ENCODE measurements at regions not wholly inside any gene's neighbourhood (a gene's known extent, or its start where the extent isn't known, plus 50 kb on each side); places are given as distances from the start of the nearest gene placed in this dataset.

DNA sequence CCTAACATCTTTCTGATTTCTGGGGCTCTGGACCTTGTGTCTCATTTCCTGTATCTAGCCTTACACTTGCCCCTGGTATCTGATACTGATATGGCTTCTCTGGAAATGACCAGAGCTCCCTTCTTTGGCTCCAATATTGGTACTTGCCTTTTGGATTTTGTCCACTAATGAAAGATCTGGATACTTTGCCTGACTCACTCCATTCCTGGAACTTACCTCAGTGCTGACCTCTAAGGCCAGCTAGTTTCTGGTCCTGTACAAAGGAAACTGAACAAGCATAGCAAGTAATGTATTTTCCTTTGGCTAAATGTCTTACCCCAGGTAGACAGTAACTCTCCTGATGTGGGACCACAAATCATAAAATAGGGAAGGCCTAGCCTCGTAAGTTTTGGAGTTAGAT, 93.8 kb upstream of the SLC4A7 start:
- Histone ChIP-seq H3K4me1 (ENCODE audit: insufficient read depth) (no peaks in the 10 kb centered on the region), H3K36me3 (replicated peaks; ENCODE audit: insufficient read depth, low read depth) (no peaks in the 10 kb centered on the region), H3K4me3 (no peak overlapping the region), H4K20me1 (ENCODE audit: insufficient read depth, poor library complexity, severe bottlenecking) (no peaks in the 10 kb centered on the region), H3K9me3 (ENCODE audit: low read depth) (no peaks in the 10 kb centered on the region), H3K79me2 (no peaks in the 10 kb centered on the region), H3K4me2 (no peak overlapping the region), H3K9me2 (replicated peaks; ENCODE audit: insufficient read depth) (no peaks in the 10 kb centered on the region), H3K27me3 (no peaks in the 10 kb centered on the region), H3K27ac (no peak overlapping the region), H2AFZ (no peak overlapping the region)
- DNase-seq (ENCODE audit: low spot score): no peak
- WGBS (ENCODE audit: low lambda C conversion rate, missing lambda C conversion rate): 93% methylated on average over 1 of the region's 1 CpG
- TF ChIP-seq, protein P1, sequence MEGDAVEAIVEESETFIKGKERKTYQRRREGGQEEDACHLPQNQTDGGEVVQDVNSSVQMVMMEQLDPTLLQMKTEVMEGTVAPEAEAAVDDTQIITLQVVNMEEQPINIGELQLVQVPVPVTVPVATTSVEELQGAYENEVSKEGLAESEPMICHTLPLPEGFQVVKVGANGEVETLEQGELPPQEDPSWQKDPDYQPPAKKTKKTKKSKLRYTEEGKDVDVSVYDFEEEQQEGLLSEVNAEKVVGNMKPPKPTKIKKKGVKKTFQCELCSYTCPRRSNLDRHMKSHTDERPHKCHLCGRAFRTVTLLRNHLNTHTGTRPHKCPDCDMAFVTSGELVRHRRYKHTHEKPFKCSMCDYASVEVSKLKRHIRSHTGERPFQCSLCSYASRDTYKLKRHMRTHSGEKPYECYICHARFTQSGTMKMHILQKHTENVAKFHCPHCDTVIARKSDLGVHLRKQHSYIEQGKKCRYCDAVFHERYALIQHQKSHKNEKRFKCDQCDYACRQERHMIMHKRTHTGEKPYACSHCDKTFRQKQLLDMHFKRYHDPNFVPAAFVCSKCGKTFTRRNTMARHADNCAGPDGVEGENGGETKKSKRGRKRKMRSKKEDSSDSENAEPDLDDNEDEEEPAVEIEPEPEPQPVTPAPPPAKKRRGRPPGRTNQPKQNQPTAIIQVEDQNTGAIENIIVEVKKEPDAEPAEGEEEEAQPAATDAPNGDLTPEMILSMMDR (IDR thresholded peaks at IDR 0.05; ENCODE audit: poor library complexity): no peak
- TF ChIP-seq EZH2 (IDR thresholded peaks at IDR 0.05; ENCODE audit: borderline replicate concordance) (no peak), EZH2phosphoT487 (IDR thresholded peaks at IDR 0.05; ENCODE audit: low read depth, severe bottlenecking, unreplicated experiment) (no peak)

DNA sequence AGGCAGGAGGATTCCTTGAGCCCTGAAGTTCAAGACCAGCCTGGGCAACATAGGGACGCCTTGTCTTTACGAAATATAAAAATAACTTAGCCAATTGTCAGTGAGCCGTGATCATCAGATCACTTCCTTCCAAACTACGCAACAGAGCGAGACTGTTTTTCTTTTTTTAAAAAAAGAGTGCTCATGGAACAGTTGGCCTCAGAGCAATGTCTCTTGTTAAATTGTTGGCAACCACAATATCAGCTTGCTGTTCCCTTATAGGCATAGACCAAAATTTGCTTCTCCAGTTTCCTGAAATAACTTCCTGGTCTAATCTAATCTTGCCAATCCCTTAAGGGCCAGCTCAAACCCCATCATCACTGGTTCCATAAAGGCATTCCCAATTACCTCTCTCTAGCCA, 93.3 kb upstream of the SLC4A7 start:
- WGBS (ENCODE audit: low lambda C conversion rate, missing lambda C conversion rate): 96% methylated on average over 5 of the region's 5 CpGs
- no peak overlapping the region for H3K4me2 ChIP-seq
- no peak overlapping the region for H3K4me3 ChIP-seq
- H2AFZ ChIP-seq: no peak overlapping the region
- H3K36me3 ChIP-seq (replicated peaks; ENCODE audit: insufficient read depth, low read depth): no peaks in the 10 kb centered on the region
- no peaks in the 10 kb centered on the region for H3K9me3 ChIP-seq (ENCODE audit: low read depth)
- H4K20me1 ChIP-seq (ENCODE audit: insufficient read depth, poor library complexity, severe bottlenecking): no peaks in the 10 kb centered on the region
- no peaks in the 10 kb centered on the region for H3K9me2 ChIP-seq (replicated peaks; ENCODE audit: insufficient read depth)
- no peak overlapping the region for H3K27ac ChIP-seq
- no peaks in the 10 kb centered on the region for H3K27me3 ChIP-seq
- H3K4me1 ChIP-seq (ENCODE audit: insufficient read depth): no peaks in the 10 kb centered on the region
- TF ChIP-seq, protein P1 (IDR thresholded peaks at IDR 0.05; ENCODE audit: poor library complexity): no peak
- TF ChIP-seq EZH2phosphoT487 (IDR thresholded peaks at IDR 0.05; ENCODE audit: low read depth, severe bottlenecking, unreplicated experiment) (no peak), EZH2 (IDR thresholded peaks at IDR 0.05; ENCODE audit: borderline replicate concordance) (no peak)
- no peak for DNase-seq (ENCODE audit: low spot score)
- no peaks in the 10 kb centered on the region for H3K79me2 ChIP-seq

DNA sequence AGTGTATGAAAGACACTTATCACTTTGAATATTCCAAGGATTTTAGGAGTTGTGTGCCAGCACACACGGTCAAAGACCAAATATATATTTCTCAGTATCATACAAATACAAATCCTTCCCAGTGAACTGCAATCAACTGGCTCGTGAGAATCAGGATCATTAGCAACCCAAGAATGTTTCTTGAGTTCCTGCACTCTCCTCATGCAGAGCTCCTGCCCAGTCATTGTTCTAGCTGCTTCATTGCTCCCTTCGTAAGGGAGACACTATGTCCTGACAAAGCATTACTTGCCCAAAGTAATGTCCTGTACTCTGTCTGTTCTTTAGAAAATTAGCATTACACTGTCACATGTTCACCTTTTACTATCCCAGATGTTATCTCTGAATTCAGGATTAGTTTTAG, 92.0 kb upstream of the SLC4A7 start:
- H3K4me2 ChIP-seq: no peak overlapping the region
- no peak overlapping the region for H2AFZ ChIP-seq
- no peak overlapping the region for H3K4me3 ChIP-seq
- H4K20me1 ChIP-seq (ENCODE audit: insufficient read depth, poor library complexity, severe bottlenecking): no peaks in the 10 kb centered on the region
- H3K36me3 ChIP-seq (replicated peaks; ENCODE audit: insufficient read depth, low read depth): no peaks in the 10 kb centered on the region
- H3K79me2 ChIP-seq: no peaks in the 10 kb centered on the region
- H3K9me3 ChIP-seq (ENCODE audit: low read depth): no peaks in the 10 kb centered on the region
- DNase-seq (ENCODE audit: low spot score): no peak
- no peak overlapping the region for H3K27ac ChIP-seq
- TF ChIP-seq EZH2 (IDR thresholded peaks at IDR 0.05; ENCODE audit: borderline replicate concordance): no peak
- TF ChIP-seq, protein P1 (IDR thresholded peaks at IDR 0.05; ENCODE audit: poor library complexity): no peak
- H3K27me3 ChIP-seq: no peaks in the 10 kb centered on the region
- no peaks in the 10 kb centered on the region for H3K4me1 ChIP-seq (ENCODE audit: insufficient read depth)
- WGBS (ENCODE audit: low lambda C conversion rate, missing lambda C conversion rate): 78% methylated on average over 3 of the region's 3 CpGs
- H3K9me2 ChIP-seq (replicated peaks; ENCODE audit: insufficient read depth): no peaks in the 10 kb centered on the region

DNA sequence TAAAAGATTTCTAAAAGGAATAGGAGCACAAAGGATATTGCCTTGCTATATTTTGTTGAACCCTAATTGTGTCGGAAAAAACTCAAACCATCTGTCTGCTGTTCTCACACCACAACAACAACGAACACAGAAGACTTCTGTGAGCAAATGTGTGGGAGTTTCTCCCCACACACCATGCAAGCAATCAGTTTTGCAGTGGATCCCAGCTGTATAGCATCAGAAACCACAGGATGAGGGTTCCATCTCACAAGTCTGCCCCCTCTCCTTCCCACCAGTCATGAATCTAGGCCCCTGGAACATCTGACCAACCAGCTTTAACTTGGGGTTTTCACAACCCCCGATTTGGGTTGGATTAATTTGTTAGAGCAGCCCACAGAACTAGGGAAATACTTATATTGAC, 91.3 kb upstream of the SLC4A7 start:
- DNase-seq (ENCODE audit: low spot score): no peak
- H3K27me3 ChIP-seq: no peaks in the 10 kb centered on the region
- H3K4me3 ChIP-seq: no peak overlapping the region
- no peak overlapping the region for H3K27ac ChIP-seq
- H2AFZ ChIP-seq: no peak overlapping the region
- H3K79me2 ChIP-seq: no peaks in the 10 kb centered on the region
- H3K36me3 ChIP-seq (replicated peaks; ENCODE audit: insufficient read depth, low read depth): no peaks in the 10 kb centered on the region
- no peak overlapping the region for H3K4me2 ChIP-seq
- H3K4me1 ChIP-seq (ENCODE audit: insufficient read depth): no peaks in the 10 kb centered on the region
- H4K20me1 ChIP-seq (ENCODE audit: insufficient read depth, poor library complexity, severe bottlenecking): no peaks in the 10 kb centered on the region
- 64% methylated on average over 3 of the region's 3 CpGs for WGBS (ENCODE audit: low lambda C conversion rate, missing lambda C conversion rate)
- no peaks in the 10 kb centered on the region for H3K9me2 ChIP-seq (replicated peaks; ENCODE audit: insufficient read depth)
- no peaks in the 10 kb centered on the region for H3K9me3 ChIP-seq (ENCODE audit: low read depth)
- no peak for TF ChIP-seq EZH2 (IDR thresholded peaks at IDR 0.05; ENCODE audit: borderline replicate concordance)
- TF ChIP-seq EZH2phosphoT487 (IDR thresholded peaks at IDR 0.05; ENCODE audit: low read depth, severe bottlenecking, unreplicated experiment): no peak
- TF ChIP-seq, protein P1 (IDR thresholded peaks at IDR 0.05; ENCODE audit: poor library complexity): no peak

Data from hepatocyte (in vitro differentiated cells).